B cell (primary cell): ENCODE measurements at regions not wholly inside any gene's neighbourhood (a gene's known extent, or its start where the extent isn't known, plus 50 kb on each side); places are given as distances from the start of the nearest gene placed in this dataset.

Source experiments
- EZH2 ChIP-seq: IDR thresholded peaks from 2 replicates; pipeline ENCODE4 v1.6.1; 2012; ENCODE audit warnings: borderline replicate concordance, low read depth, mild to moderate bottlenecking, moderate library complexity, low read length; ENCODE audit not compliant: insufficient read depth, poor library complexity, severe bottlenecking
- TF ChIP-seq, protein P1 (sequence below): fragments of 200-600 bp; IDR thresholded peaks from one replicate; pipeline ENCODE4 v1.8.0; 2022; ENCODE audit warnings: antibody characterized with exemption, mild to moderate bottlenecking

DNA sequence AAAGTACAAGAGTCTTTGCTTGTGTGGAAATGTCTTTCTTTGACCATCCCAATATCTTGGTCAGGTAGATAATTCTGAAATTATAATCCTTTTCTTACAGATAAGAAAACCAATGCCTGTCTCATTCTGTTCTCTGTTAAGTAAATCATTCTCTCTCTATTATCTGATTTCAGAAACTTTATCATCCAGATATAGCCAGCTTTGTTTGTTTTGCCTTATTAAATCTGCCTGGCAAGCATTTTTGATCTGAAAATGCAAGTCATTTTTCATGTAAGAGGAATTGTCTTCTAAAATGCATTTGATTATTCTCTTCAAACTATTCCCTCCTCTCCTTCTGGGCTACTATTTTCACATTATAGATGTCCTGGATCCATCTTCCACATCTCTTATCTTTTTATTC is 625.5 kb downstream of the CCDC171 start:
- TF ChIP-seq, protein P1, sequence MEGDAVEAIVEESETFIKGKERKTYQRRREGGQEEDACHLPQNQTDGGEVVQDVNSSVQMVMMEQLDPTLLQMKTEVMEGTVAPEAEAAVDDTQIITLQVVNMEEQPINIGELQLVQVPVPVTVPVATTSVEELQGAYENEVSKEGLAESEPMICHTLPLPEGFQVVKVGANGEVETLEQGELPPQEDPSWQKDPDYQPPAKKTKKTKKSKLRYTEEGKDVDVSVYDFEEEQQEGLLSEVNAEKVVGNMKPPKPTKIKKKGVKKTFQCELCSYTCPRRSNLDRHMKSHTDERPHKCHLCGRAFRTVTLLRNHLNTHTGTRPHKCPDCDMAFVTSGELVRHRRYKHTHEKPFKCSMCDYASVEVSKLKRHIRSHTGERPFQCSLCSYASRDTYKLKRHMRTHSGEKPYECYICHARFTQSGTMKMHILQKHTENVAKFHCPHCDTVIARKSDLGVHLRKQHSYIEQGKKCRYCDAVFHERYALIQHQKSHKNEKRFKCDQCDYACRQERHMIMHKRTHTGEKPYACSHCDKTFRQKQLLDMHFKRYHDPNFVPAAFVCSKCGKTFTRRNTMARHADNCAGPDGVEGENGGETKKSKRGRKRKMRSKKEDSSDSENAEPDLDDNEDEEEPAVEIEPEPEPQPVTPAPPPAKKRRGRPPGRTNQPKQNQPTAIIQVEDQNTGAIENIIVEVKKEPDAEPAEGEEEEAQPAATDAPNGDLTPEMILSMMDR = no peak
- no peak for TF ChIP-seq EZH2
